ES-I3 (cell line): ENCODE measurements at regions not wholly inside any gene's neighbourhood (a gene's known extent, or its start where the extent isn't known, plus 50 kb on each side); places are given as distances from the start of the nearest gene placed in this dataset.

ENCODE experiments used
- H3K36me3 ChIP-seq: 2 replicates; pipeline ENCODE4 v1.6.1; 2013; ENCODE audit warnings: mild to moderate bottlenecking, low read length, control low read depth, moderate library complexity; ENCODE audit not compliant: insufficient read depth
- H3K4me1 ChIP-seq: 2 replicates; pipeline ENCODE4 v1.6.1; 2013; ENCODE audit warnings: mild to moderate bottlenecking, control low read depth, low read length; ENCODE audit not compliant: insufficient read depth
- H3K9ac ChIP-seq: 2 replicates; pipeline ENCODE4 v1.6.1; 2013; ENCODE audit warnings: low read depth, mild to moderate bottlenecking, low read length, moderate library complexity
- H3K9me3 ChIP-seq: 2 replicates; pipeline ENCODE4 v1.6.1; 2013; ENCODE audit warnings: mild to moderate bottlenecking, low read length, moderate library complexity; ENCODE audit not compliant: control insufficient read depth, insufficient read depth

DNA sequence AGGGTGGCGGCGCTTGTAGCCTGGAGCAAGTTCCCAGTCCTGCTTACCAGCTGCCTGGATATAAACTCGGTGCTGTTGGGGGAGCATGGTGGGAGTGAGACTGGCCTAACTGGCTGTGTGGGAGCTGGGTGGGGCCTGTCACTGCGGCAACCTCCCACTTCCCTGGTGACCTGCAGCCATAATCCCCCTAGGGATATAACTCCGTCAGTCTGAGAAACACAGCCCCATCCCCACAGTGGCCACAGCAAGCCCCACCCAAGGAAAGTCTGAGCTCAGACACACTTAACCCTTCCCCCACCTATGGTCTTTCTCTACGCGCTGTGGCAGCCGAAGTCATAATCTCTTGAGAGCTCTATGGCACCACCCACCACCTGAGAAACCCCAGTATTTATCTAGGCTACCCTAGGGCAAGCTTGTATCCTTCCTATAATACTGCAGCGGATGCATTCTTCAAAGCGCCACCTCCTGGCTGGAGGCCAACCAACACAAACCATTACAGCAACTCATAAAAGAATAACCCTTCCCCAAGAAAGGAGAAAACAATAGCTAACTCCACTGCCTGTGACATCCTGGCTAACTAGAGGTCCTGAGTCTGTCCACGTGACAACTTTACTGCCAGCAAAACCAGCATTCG, 57.4 kb downstream of the ZNF648 start:
- Histone ChIP-seq H3K9ac (peak overlapping the region; percentile 60; the same call in 1 of the 2 replicates), H3K4me1 (no peaks in the 10 kb centered on the region), H3K36me3 (no peaks in the 10 kb centered on the region), H3K9me3 (no peaks in the 10 kb centered on the region)

DNA sequence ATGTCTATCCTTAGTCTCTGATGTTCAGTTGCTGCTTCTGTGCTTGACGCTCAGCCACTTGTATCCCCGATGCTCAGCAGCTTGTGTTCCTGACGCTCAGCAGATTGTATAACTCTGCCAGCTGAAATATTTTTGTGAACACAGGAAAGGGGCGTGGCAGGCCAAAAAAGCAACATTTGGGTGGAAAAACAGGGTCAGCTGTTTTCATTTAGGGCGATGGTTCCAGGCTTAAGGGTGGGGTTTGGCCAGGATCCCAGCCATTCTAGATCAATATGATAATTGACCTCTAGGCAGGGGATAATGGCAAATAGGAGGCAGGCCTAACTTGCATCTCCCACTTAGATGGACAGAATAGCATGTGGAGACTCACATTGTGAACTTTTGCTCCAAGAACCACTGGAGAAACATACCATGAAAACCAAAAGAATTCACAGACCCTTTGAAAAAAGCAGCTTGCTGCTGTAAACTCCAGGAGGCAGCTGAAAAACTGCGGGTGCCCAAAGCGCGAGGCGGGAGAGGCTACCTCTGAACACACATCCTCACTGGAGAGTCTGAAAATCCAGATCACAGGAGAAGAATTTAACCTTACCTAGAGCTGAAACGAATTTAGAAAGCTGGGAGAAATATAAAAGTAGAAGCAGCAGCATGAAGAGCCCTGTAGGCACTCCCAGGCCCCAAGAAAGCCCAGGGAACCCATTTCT, 58.3 kb downstream of the ZNF648 start:
- Histone ChIP-seq H3K9me3 (no peaks in the 10 kb centered on the region), H3K4me1 (no peaks in the 10 kb centered on the region), H3K9ac (peak overlapping the region; percentile 60; the same call in 1 of the 2 replicates), H3K36me3 (no peaks in the 10 kb centered on the region)

DNA sequence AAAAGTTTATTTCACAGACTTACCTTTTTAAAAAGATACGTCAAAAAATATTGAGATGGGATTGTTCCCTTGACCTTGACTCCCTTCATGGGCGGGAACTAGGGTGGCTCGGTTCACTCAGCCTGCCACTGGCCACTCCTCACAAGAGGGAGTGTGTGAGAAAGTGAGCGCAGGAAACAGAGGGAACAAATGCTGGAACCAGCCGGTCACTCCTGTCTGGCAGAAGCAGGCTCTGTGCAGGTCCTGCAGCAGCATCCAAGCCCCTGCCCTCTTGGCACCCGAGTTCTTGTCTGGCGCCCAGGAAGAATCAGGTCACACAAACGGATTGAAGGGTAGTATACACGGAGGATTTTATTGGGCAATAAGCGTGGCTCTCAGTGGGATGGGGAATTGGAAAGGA, 58.9 kb downstream of the ZNF648 start:
- no peaks in the 10 kb centered on the region for H3K36me3 ChIP-seq
- H3K9me3 ChIP-seq, result no peaks in the 10 kb centered on the region
- no peaks in the 10 kb centered on the region for H3K4me1 ChIP-seq
- H3K9ac ChIP-seq, result no peak overlapping the region

DNA sequence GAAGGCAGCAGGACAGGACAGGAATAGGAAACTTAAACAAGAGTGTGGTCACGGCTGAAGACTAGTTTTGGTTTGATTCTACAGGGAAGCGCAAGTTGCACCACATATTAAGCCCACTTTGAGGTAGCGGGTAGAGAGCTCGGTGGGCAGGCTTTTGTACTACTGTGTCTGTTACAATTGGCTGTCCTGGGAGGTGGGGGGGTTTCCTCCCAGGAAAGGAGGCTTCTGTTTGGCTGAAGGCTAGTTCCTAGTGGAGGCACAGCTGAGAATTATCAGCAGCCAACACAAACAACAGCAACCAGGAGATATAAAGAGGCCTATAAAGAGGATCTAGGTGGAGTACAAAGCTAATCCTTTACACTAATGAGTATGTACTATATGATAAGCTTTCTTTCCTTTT, 62.7 kb downstream of the ZNF648 start:
- H3K9me3 ChIP-seq, result no peaks in the 10 kb centered on the region
- no peaks in the 10 kb centered on the region for H3K4me1 ChIP-seq
- H3K36me3 ChIP-seq, result no peaks in the 10 kb centered on the region
- H3K9ac ChIP-seq, result no peak overlapping the region

DNA sequence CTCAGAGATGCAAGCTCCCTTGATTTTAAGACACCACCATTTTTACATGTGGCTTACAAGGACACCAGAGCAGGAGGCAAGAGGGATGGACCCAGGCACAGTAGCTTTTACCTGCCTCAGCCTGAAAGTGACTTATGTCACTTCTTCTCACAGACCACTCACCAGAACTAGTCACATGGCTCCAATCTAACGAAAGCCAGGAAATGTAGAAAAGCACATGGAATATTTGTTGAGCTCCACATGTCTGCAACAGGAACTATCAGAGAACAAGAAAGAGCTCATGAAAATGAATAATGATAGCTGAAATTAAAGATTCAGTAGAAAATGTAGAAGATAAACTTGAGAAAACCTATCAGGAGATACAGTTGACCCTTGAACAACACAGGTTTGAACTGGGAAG, 69.4 kb downstream of the ZNF648 start:
- H3K9ac ChIP-seq, result no peak overlapping the region
- H3K4me1 ChIP-seq, result peaks cover 5% of the 10 kb centered on the region
- no peaks in the 10 kb centered on the region for H3K9me3 ChIP-seq
- H3K36me3 ChIP-seq, result no peaks in the 10 kb centered on the region

DNA sequence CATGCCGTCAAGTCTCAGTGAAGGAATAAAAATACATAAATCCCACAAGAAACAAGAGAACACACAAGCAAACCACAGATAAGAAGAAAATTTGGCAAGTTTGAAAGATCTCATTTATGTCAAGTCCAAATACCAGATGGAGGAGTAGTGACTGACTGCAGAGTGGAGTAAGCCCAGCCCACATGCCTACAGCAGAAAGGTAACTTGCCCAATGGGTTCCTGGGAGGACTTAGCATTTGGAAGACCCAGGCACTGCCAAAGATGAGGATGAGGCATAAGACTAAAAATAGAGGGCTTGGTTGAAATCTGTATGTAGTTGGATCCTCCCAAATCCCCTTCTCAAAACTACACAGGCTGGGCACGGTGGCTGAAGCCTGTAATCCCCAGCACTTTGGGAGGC, 70.8 kb downstream of the ZNF648 start:
- no peaks in the 10 kb centered on the region for H3K36me3 ChIP-seq
- H3K9me3 ChIP-seq, result no peaks in the 10 kb centered on the region
- H3K9ac ChIP-seq, result no peak overlapping the region
- H3K4me1 ChIP-seq, result peaks cover 14% of the 10 kb centered on the region

DNA sequence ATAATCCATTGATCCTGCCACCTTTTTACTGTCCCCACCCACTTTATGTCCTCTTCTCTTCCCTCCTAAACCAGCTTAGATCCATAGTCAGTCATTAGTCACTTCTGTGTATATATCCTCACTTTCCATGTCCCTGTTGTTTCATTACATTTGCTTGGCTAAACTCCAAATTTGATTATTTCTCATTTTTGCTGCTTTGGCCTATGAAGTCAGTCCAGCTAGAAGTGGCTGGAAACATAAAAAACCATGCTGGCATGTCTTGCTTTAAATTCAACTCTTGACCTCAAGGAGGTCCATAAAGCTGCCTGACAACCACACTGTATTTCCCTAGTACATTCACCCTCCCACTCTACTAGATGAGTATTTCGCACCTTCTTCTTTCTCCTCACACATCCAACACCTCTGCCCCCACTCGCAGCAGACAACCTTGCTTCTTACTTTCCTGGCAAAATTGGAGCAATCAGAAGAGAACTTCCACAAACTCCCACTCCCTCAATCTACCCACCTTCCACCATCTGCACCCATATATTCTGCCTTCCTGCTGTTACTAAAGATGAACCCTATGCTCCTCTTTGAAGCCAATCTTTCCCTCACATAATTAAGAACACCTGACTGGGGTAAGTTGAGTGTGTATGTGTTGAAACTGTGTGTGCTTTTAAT, 72.1 kb downstream of the ZNF648 start:
- H3K9me3 ChIP-seq, result no peaks in the 10 kb centered on the region
- peaks cover 14% of the 10 kb centered on the region for H3K4me1 ChIP-seq
- no peaks in the 10 kb centered on the region for H3K36me3 ChIP-seq

DNA sequence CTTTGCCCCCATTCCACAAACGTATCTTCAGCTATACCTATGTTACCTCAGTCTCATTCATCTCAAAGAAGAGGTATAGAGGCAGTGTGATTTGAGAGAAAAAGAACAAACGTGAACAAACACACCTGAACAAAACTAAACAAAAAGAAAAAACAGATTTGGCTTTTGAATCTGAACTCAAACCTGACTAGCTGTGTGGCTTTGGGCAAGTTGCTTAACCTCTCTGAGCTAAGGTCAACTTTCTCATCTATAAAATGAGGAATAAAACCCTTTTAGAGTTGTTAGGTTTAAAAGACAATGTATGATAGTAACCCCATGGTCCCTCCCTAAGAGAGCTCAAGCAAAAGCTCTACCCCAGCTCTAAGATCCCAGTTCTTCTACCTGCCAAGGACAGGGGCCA, 73.5 kb downstream of the ZNF648 start:
- H3K9me3 ChIP-seq, result no peaks in the 10 kb centered on the region
- H3K4me1 ChIP-seq, result peaks cover 14% of the 10 kb centered on the region
- no peak overlapping the region for H3K9ac ChIP-seq
- no peaks in the 10 kb centered on the region for H3K36me3 ChIP-seq

More for the DNA sequence above, 72.1 kb downstream of the ZNF648 start:
- H3K9ac ChIP-seq, result no peak overlapping the region

DNA sequence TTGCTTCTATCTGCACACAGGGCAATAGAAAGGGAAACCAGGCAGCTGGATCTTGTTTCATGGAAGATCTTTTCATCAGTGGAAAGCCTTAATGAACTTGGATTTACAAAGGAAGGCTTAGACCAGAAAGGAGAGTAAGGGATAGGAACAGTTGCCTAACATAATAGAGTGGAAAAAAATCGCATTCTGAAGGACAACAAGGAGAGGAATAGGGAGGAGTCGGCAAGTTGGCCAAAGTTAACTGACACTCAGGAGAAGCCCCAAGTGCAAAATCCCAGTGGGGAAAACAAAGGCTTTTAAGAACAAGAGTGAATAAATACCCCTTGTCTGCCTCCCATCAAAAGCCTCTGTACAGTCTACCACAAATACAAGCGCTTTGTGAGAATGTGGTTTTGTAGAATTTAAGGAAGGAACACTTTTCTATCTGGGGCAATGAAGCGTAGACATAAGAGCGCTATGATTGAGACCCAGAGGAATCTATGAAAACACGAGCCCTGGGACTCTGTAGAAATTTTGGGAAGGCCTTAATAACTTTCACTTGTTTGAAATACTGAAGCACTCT, 74.1 kb downstream of the ZNF648 start:
- Histone ChIP-seq H3K36me3 (no peaks in the 10 kb centered on the region), H3K9me3 (no peaks in the 10 kb centered on the region)

DNA sequence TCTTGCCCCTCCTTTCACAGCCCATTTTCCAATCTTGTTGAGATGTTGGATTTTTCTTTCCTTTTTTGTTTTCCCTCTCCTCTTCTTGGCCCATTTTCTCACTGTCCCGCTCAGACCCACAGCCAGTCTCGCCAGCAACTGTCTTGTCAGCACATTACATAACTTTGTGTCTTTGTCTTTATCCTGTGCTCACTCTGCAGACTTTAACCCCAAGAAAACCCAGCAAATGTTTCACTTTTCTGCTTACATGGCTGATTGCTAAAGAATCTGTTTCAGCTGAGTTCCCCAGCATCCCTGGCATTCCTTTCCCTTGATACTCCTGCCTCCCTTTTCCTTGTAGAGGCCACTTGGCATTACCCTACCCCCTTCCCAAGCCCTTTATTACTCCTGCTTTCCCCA, 74.6 kb downstream of the ZNF648 start:
- H3K9ac ChIP-seq, result no peak overlapping the region
- peaks cover 14% of the 10 kb centered on the region for H3K4me1 ChIP-seq
- H3K9me3 ChIP-seq, result no peaks in the 10 kb centered on the region
- H3K36me3 ChIP-seq, result no peaks in the 10 kb centered on the region

More for the DNA sequence above, 74.1 kb downstream of the ZNF648 start:
- H3K9ac ChIP-seq, result no peak overlapping the region
- H3K4me1 ChIP-seq, result peaks cover 14% of the 10 kb centered on the region

DNA sequence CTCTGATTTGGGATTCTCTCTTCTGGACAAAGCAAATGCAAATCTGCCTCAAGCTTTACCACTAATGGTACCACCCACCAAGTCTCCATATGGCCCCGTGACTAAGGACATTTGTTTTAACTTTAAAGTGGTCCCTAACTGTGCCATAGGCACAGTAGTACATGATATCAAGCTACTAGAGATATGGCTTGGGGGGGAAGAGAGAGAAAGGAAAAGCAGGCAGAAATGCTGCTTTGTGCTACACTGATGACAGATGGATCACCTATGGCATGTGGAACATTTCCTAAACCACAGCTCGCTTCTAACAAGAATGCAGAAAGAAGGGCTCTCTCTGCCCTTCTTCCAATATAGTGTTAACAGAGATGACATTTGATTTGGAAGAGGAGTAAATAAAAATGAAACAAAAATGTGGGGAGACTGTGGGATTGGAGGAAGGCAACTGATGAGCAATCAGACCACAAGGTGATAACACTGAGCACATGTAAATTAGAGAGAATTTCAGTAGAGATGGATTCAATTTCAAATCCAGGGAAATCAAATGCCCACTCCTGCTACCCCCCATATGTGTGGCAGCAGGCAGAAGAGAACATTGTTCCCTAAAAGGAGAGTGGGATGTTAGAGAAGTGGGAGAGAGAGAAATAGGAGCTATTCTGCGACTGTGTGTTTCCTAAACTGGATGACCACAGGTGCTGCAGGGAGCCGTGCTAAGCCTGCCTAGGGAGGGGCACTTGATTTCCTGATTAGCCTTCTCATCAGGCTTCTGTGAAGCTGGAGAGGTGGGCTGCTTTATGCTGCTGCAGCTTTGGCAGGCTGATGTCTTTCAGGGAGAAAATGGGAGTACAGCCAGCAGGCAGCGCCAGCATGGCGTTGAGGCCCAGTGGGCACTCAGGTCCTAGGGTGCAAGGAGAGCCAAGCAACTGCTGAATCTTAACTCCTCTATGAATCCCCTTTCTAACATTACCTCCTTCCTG, 75.3 kb downstream of the ZNF648 start:
- H3K36me3 ChIP-seq, result no peaks in the 10 kb centered on the region
- H3K9me3 ChIP-seq, result no peaks in the 10 kb centered on the region
- H3K9ac ChIP-seq, result no peak overlapping the region
- peaks cover 14% of the 10 kb centered on the region for H3K4me1 ChIP-seq

DNA sequence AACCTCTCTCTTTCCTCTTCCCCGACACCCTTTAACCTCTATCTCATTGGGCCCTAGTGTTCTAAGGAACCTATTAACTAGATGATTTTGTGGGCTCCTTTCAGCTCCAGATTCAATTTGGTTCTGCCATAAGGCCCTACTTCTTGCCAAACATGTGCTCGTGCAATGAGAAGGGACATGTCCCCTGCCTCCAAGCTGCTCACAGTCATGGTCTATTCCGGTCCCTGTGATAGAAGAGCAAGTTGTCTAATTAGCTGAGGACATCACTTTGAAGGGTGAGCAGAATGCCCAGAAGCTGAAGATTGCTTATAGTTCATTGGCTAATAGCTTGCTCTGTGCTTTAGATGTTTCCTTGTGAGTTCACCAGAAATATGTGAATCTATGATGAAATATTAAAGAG, 76.2 kb downstream of the ZNF648 start:
- Histone ChIP-seq H3K36me3 (no peaks in the 10 kb centered on the region), H3K4me1 (peaks cover 14% of the 10 kb centered on the region), H3K9me3 (no peaks in the 10 kb centered on the region), H3K9ac (no peak overlapping the region)

DNA sequence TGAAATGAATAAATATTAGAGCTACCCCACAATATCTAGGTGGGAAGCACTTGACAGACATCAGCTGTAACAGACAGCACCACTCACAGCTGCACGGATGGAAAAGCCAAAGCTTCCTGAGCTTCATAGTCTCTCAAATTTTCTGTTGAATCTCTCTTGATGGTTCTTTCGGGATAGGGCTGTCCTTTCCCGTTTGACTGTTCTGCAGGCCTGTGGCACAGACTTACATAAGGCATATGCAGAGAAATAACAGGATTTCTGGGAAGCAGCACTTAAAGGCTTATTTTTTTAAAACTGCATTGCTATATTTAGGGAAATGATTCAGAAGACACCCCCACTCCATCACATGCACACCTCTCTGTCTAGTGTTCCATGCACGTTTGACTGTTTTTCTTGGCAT, 77.5 kb downstream of the ZNF648 start:
- H3K36me3 ChIP-seq, result no peaks in the 10 kb centered on the region
- peaks cover 14% of the 10 kb centered on the region for H3K4me1 ChIP-seq
- H3K9ac ChIP-seq, result no peak overlapping the region
- H3K9me3 ChIP-seq, result no peaks in the 10 kb centered on the region

DNA sequence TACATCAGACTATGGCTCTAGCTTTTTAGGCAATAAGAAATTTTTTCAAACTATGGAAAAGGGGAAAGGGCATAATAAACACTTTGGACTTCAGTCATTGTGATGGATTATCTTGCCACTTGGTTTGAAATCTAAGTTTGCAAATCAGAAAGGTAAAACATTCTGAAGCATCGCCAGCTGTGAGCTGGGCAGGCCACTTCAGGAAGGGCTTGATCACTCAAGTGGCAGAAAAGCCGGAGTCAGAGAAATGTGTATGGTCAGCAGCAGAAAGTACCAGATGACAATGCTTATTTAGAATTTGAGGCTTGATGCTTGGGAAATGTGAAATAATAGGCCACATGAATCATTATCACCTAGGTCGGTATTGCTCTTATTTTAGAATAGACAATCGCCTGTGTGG, 79.7 kb downstream of the ZNF648 start:
- no peaks in the 10 kb centered on the region for H3K9me3 ChIP-seq
- H3K9ac ChIP-seq, result no peak overlapping the region
- H3K4me1 ChIP-seq, result peaks cover 7% of the 10 kb centered on the region
- no peaks in the 10 kb centered on the region for H3K36me3 ChIP-seq
